ENCODE measurements at regions not wholly inside any gene's neighbourhood (a gene's known extent, or its start where the extent isn't known, plus 50 kb on each side); places are given as distances from the start of the nearest gene placed in this dataset.

DNA sequence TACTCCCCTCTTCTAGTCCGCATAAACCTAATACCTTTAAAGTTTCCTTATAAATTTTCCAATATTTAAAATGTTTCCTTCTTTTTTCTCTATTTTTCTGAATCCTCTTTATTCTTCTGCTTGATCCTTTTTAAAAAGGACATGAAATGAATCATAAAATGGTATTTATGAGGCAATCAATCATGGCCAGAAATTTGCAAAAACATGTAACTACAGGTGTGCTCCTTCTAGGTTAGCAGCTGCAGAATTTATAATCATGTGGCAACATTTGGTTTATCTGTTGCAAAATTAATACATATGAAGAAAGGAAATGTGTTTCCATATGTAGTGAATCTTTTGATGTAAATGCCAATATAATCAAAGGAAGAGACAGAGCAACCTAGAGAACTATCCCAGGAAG lies 1008.5 kb downstream of the ANKRD7 start:
- Histone ChIP-seq H3K9me3 (ENCODE audit: insufficient read depth, low read length, severe bottlenecking) (no peaks in the 10 kb centered on the region), H3K79me2 (ENCODE audit: insufficient read depth, low read length) (no peaks in the 10 kb centered on the region), H3K27ac (ENCODE audit: low read length) (no peak overlapping the region), H3K4me1 (ENCODE audit: insufficient read depth, low read length) (no peaks in the 10 kb centered on the region), H3K36me3 (ENCODE audit: insufficient read depth, low read length) (no peaks in the 10 kb centered on the region), H3K27me3 (ENCODE audit: insufficient read depth, low read length, poor library complexity) (no peaks in the 10 kb centered on the region), H3K4me3 (ENCODE audit: low read depth in 1 of 2, low read length in 2 of 2) (no peak overlapping the region), H4K20me1 (ENCODE audit: insufficient read depth, low read length) (no peaks in the 10 kb centered on the region), H2AFZ (ENCODE audit: low read depth, low read length) (no peak overlapping the region), H3K4me2 (ENCODE audit: insufficient read depth, low read length) (no peak overlapping the region), H3K9ac (ENCODE audit: low read depth, low read length) (no peak overlapping the region)
- no peak for TF ChIP-seq CTCF (IDR thresholded peaks at IDR 0.05; ENCODE audit: borderline replicate concordance, extremely low read depth, low read length, poor library complexity, severe bottlenecking)
- TF ChIP-seq EZH2 (IDR thresholded peaks at IDR 0.05; ENCODE audit: borderline replicate concordance, low read depth, low read length, severe bottlenecking): no peak
- ATAC-seq (ENCODE audit: insufficient read depth, low read depth): no peak
- DNase-seq: no peak

- no peaks in the 10 kb centered on the region for H3K79me2 ChIP-seq (ENCODE audit: insufficient read depth, low read length)
- H3K4me3 ChIP-seq (ENCODE audit: low read depth in 1 of 2, low read length in 2 of 2): no peak overlapping the region
- ATAC-seq (ENCODE audit: insufficient read depth, low read depth) (no peak), DNase-seq (no peak)
- no peak overlapping the region for H3K27ac ChIP-seq (ENCODE audit: low read length)
- TF ChIP-seq EZH2 (IDR thresholded peaks at IDR 0.05; ENCODE audit: borderline replicate concordance, low read depth, low read length, severe bottlenecking): no peak
- no peak for TF ChIP-seq CTCF (IDR thresholded peaks at IDR 0.05; ENCODE audit: borderline replicate concordance, extremely low read depth, low read length, poor library complexity, severe bottlenecking)
- no peak overlapping the region for H3K9ac ChIP-seq (ENCODE audit: low read depth, low read length)
- H3K9me3 ChIP-seq (ENCODE audit: insufficient read depth, low read length, severe bottlenecking): no peaks in the 10 kb centered on the region
- no peaks in the 10 kb centered on the region for H3K36me3 ChIP-seq (ENCODE audit: insufficient read depth, low read length)
- H2AFZ ChIP-seq (ENCODE audit: low read depth, low read length): no peak overlapping the region
- no peaks in the 10 kb centered on the region for H4K20me1 ChIP-seq (ENCODE audit: insufficient read depth, low read length)
- no peak overlapping the region for H3K4me2 ChIP-seq (ENCODE audit: insufficient read depth, low read length)
- H3K4me1 ChIP-seq (ENCODE audit: insufficient read depth, low read length): no peaks in the 10 kb centered on the region
- H3K27me3 ChIP-seq (ENCODE audit: insufficient read depth, low read length, poor library complexity): no peaks in the 10 kb centered on the region
Measured at GRCh38 chr7:119252962-119253361, 1020.0 kb upstream of the KCND2 start.

DNA sequence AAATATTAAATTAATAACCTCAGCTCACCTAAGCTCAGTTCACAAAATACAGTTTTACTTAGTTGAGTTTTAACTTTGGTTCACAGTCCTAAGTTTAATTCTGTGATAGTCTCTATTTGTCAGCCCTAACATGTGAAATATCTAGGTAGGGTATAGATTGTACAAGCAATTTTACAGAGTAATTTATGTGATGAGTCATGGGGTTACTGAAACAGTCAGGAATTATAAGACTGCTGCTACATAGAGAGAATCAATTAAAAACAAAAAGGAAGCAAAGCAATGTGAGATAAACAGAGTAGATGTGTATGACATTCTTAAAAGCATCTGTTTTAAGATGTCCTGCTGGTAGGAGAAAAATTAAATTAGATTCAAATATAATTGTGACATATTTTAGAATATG lies 1018.2 kb upstream of the KCND2 start:
- no peak overlapping the region for H3K4me3 ChIP-seq (ENCODE audit: low read depth in 1 of 2, low read length in 2 of 2)
- no peak overlapping the region for H3K9ac ChIP-seq (ENCODE audit: low read depth, low read length)
- H2AFZ ChIP-seq (ENCODE audit: low read depth, low read length): no peak overlapping the region
- H3K4me2 ChIP-seq (ENCODE audit: insufficient read depth, low read length): no peak overlapping the region
- H3K4me1 ChIP-seq (ENCODE audit: insufficient read depth, low read length): no peaks in the 10 kb centered on the region
- TF ChIP-seq CTCF (IDR thresholded peaks at IDR 0.05; ENCODE audit: borderline replicate concordance, extremely low read depth, low read length, poor library complexity, severe bottlenecking): no peak
- ATAC-seq (ENCODE audit: insufficient read depth, low read depth) (no peak), DNase-seq (no peak)
- no peaks in the 10 kb centered on the region for H3K27me3 ChIP-seq (ENCODE audit: insufficient read depth, low read length, poor library complexity)
- H3K79me2 ChIP-seq (ENCODE audit: insufficient read depth, low read length): no peaks in the 10 kb centered on the region
- H3K27ac ChIP-seq (ENCODE audit: low read length): no peak overlapping the region
- H3K9me3 ChIP-seq (ENCODE audit: insufficient read depth, low read length, severe bottlenecking): no peaks in the 10 kb centered on the region
- no peaks in the 10 kb centered on the region for H3K36me3 ChIP-seq (ENCODE audit: insufficient read depth, low read length)
- H4K20me1 ChIP-seq (ENCODE audit: insufficient read depth, low read length): no peaks in the 10 kb centered on the region

- Histone ChIP-seq H2AFZ (ENCODE audit: low read depth, low read length) (no peak overlapping the region), H3K36me3 (ENCODE audit: insufficient read depth, low read length) (no peaks in the 10 kb centered on the region), H3K79me2 (ENCODE audit: insufficient read depth, low read length) (no peaks in the 10 kb centered on the region), H3K27me3 (ENCODE audit: insufficient read depth, low read length, poor library complexity) (no peaks in the 10 kb centered on the region), H3K4me2 (ENCODE audit: insufficient read depth, low read length) (no peak overlapping the region), H3K9ac (ENCODE audit: low read depth, low read length) (no peak overlapping the region), H3K27ac (ENCODE audit: low read length) (no peak overlapping the region), H4K20me1 (ENCODE audit: insufficient read depth, low read length) (no peaks in the 10 kb centered on the region), H3K4me1 (ENCODE audit: insufficient read depth, low read length) (no peaks in the 10 kb centered on the region), H3K4me3 (ENCODE audit: low read depth in 1 of 2, low read length in 2 of 2) (no peak overlapping the region), H3K9me3 (ENCODE audit: insufficient read depth, low read length, severe bottlenecking) (no peaks in the 10 kb centered on the region)
- DNase-seq (no peak), ATAC-seq (ENCODE audit: insufficient read depth, low read depth) (no peak)
- no peak for TF ChIP-seq EZH2 (IDR thresholded peaks at IDR 0.05; ENCODE audit: borderline replicate concordance, low read depth, low read length, severe bottlenecking)
- TF ChIP-seq CTCF (IDR thresholded peaks at IDR 0.05; ENCODE audit: borderline replicate concordance, extremely low read depth, low read length, poor library complexity, severe bottlenecking): no peak
Measured at GRCh38 chr7:119256001-119256400, 1017.0 kb upstream of the KCND2 start.

All from DND-41 (cell line).